H54 (cell line): ENCODE measurements at regions not wholly inside any gene's neighbourhood (a gene's known extent, or its start where the extent isn't known, plus 50 kb on each side); places are given as distances from the start of the nearest gene placed in this dataset.
"Not testable (repeated sequence)": the region's sequence is repeated elsewhere in the genome, so short reads cannot be mapped to it uniquely, and the experiment has no call there.

ENCODE experiments used
- DNase-seq: peaks from one replicate; pipeline ENCODE4 v3.0.0; 2011; ENCODE audit warnings: low spot score, mixed read lengths; ENCODE audit not compliant: insufficient read length
- FAIRE-seq: peaks from 3 replicates; lab custom pipeline; 2011; peaks lifted over from hg19 to GRCh38; lab: Jason Lieb, UNC
- POLR2A ChIP-seq: IDR thresholded peaks from 2 replicates; pipeline ENCODE4 v1.6.1; 2011; ENCODE audit warnings: low read depth, mild to moderate bottlenecking, low read length

DNA sequence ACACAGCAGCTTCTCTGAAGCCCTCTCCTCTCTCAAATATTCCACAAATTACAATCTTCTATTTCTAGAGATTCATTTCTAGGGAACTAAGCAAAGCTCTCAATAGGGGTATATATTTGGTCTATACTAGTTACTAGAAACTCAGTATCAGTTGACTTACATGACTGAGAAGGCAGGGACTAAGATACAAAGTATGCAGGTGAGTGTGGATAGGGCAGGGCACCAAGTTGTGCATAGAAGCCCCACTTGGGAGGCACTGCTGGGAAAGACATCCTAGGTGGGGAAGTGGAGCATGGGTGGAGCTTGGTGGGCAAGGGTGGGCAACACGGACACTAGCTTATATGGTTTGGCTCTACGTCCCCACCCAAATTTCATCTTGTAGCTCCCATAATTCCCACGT lies 148.1 kb upstream of the RASA1 start:
- FAIRE-seq (no peak), DNase-seq (no peak)
- no peak for TF ChIP-seq POLR2A

DNA sequence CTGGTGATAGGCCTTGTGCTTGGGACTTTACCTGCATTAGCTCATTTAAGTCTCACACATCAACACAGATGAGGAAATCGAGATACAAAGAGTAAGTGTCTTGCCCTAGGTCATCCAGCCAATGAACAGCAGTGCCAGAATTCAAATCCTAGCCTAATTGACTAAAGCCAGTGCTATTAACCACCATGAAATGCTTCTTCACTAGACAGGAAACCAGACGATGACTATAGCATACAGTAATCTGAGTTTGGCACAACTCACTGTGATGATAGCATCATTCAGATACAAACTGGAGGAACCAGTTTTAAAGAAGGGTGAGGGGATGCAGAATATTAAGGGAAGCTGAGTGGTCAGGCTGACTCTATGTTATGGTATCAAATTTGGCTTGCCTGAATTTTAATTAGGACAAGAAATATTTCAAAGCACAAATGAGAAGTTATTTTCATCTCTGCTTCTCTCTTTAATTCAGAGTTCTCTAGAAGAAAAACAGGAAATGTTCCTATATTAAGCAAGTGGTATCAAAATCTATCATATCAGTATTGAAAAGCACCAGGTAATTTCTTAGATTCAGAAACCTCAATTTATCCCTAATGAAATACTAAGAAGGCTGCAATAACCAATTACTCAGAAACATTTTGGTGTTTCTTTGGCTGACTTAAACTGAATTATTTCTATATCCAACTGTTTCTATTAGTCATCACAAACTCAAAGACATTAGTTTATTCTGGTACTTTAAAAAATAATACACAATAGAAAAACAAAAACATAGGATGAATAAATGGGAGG lies 147.0 kb upstream of the RASA1 start:
- no peak for DNase-seq
- peak; percentile 98 for FAIRE-seq
- no peak for TF ChIP-seq POLR2A

DNA sequence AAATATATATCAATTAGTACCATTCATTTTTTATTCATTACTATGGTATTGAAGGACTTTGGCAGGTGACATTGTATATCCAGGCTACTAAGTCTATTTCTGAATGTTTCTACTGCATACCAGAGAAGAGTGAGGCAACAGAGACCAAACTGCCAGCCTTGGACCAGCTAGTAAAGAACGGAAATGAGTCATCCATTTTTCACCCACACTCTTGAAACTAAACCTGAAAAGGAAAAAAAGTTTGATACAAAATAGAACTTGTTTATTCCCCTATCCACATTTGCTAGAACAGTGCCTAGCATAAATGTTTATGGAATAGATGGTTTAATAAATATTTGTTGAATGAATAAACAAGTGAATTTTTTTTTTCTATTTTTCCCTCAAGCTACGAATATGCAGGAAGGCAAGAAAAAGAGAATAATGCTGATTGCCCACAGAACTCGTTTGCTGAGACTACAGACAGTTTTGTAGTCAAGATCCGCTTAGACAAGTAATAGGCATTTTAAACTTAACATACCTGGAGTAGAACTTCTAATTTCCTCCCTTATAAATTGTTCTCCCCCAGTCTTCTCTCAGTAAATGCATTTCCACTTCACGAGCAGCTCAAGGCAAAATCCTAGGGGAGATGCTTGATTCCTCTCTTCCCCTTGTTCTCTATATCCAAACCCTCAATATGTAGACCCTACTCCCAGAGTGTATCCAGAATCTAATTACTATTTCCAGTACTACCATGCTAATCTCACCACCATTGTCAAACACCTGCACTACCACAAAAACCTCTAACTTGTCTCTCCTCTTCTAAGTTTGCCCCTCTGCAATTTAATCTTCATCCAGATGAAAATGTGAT lies 146.2 kb upstream of the RASA1 start:
- FAIRE-seq (peak; percentile 88), DNase-seq (no peak)
- TF ChIP-seq POLR2A, result no peak

DNA sequence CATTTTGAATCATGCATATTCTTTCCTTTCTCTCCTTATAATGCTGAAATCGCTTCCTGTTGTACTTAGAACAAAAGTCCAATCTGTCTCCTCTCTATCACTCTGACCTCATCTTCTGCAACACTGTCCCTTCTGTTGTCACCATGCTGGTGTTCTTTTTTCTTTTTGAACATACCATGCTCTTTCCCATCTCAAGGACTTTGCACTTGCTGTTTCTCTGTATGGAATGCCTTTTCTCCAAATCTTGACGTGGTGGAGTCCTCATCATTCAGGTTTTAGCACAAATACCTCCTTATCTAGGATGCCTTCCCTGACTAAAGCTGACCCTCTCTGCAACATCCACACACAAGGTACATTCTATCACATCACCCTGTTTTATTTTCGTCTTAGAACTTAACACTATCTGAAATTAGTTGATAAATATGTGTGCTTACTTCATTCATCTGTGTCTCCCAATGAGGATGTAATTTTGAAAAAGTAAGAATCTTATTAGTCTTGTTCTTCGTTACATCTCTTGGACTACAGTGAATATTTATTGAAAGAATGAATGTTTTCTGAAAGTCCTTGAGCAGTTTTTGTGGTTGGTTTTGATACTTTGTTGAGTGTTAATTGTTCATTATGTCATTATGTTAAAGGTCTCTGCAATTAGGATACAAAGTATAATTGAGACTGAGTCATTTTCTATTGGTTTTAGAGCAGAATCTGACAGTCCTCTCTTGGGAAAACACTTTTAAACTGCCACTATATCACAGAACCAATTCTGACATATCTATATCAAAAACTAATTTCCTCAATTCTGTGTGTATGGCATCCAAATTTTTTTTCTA lies 145.3 kb upstream of the RASA1 start:
- FAIRE-seq, result peak; percentile 52
- no peak for TF ChIP-seq POLR2A
- DNase-seq, result no peak

DNA sequence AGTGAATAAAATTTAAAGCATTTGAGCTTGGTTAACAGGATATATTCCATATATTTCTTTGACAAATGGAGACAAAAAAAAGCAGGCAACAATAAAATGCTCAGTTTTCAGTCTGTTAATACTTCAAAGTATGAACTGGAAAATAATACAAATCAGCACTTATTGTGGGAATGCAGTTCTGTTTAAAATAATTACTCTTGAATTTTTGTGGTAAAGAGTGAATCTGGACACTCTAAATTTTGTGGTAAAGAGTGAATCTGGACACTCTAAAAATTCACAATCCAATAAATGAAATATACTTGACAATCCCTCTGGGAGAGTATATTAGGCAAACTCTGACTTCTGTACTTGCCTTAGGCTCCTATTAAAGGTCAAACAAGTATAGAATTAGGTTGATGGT lies 141.9 kb upstream of the RASA1 start:
- DNase-seq (no peak), FAIRE-seq (peak; percentile 55)
- TF ChIP-seq POLR2A, result no peak

DNA sequence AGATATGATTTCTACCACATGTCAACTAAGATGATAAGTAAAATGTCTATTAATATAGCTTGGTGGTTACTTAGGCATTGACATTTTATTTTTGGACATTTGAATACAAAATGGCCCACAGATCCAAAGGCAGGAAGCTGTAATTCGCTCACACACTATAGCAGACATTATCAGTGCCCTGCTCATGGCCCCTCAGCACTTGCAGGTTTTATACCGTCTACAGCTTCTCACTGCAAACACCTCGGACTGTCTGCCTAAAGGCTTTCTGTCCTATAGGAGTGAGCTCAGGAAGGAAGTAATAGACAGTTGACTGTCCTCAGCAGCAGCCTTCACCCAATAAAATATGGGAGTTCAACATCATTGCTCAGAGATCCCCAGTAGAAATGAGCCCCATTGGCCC lies 140.8 kb upstream of the RASA1 start:
- FAIRE-seq (no peak), DNase-seq (no peak)
- no peak for TF ChIP-seq POLR2A

DNA sequence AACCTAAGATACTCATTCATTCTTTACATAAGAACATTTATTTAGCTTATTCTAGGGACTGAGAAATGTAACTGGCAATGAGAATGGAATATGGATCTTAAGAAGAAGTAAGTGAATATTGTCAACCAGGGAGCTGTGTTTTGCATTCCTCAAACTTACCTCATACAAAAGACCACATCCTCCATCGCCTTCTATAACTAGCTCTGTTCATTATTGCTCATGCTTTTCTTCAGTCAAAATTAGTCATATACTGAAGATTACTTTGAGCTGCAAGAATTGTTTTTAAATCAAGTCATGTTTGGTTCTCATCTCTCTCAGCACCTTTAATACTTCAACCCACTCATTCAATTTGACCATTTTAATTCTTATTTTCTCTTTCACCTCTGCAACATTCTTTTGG lies 140.3 kb upstream of the RASA1 start:
- no peak for DNase-seq
- peak; percentile 98 for FAIRE-seq
- TF ChIP-seq POLR2A, result no peak

DNA sequence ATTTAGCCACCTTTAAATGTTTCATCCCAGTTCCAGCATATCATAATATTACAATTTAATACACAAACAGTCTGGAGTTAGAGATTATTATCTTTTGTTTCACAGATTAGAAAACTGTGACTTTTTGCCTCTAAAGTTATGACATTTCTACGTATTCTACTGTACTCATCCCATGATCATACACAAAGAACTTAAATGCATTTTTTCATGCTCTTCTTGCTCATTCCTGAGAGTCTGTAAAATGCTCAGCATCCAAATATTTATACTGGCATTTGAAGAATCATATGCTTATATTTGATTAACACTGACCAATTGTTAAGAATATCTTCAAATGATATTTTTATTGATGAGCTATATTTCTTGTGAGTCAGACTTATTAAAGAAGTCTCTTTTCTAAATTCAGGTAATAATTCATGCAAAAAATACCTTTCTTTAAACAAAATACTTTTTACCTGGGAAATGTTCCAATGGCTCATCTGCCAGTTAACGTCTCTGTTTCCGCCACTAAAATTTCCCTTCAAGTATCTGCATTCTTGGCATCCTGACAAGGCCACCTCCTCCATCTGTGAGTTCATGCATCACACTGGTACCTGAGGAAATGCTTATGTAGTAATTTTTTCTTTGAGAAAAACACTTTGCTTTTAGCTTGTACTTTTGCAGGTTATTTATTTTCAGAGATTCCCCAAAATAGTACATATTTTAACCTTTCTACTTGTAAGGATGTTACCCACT lies 139.6 kb upstream of the RASA1 start:
- DNase-seq, result no peak
- FAIRE-seq, result peak; percentile 93
- no peak for TF ChIP-seq POLR2A

DNA sequence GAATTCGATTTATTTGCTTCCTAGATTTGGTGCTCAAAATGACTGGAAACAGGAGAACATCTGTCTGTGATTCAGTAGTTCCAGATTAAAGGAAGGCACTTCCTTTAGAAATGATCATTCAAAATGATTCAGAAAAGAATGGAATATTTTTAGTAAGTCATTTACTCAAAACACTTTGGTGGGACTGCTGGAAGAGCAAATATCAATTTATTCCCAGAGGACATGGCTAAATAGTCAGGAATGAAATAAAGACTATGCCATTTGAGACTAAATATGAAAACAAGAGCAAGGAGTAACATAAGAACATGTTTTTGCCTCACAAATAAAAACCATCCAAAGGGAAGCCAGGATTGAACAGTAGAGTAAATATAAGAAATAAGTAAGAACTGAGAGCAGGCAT lies 138.6 kb upstream of the RASA1 start:
- no peak for DNase-seq
- no peak for TF ChIP-seq POLR2A
- no peak for FAIRE-seq

DNA sequence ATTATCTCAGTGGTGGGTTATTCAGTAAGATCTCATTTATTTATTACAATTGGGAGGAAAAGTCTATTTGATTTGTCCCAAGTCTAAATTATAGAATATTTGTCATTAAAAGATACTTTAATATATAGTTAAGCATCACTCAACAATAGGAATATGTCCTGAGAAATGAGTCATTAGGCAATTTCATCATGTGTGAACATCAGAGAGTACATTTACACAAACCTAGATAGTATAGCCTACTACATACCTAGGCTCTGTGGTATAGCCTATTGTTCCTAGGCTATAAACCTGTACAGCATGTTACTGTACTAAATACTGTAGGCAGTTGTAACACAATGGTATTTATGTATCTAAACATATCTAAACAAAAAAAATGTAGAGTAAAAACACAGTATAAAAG lies 135.0 kb upstream of the RASA1 start:
- no peak for DNase-seq
- no peak for FAIRE-seq
- TF ChIP-seq POLR2A, result no peak

DNA sequence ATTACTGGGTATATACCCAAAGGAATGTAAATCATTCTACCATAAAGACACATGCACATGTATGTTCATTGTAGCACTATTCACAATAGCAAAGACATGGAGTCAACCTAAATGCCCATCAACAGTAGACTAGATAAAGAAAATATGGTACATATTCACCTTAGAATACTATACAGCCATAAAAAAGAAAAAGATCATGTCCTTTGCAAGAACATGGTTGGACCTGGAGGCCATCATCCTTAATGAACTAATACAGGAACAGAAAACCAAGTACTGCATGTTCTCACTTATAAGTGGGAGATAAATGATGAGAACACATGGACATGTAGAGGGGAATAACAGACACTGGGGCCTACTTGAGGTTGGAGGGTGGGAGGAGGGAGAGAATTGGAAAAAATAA lies 133.2 kb upstream of the RASA1 start:
- not testable (repeated sequence) for FAIRE-seq

DNA sequence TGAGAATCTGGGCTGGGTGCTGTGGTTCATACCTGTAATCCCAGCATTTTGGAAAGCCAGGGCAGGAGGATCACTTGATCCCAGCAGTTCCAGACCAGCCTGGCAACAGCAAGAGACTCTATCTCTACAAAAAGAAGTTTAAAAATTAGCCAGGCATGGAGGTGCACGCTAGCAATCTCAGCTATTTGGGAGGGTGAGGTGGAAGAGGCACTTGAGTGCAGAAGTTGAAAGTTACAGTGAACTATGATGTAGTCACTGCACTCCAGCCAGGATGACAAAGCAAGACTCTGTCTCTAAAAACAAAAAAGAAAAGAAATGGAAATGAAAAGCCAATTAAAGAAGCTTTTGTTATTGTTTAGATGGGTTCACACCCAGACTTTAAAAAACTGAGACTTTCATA lies 131.6 kb upstream of the RASA1 start:
- TF ChIP-seq POLR2A, result no peak
- FAIRE-seq, result peak; percentile 53
- no peak for DNase-seq

More for the DNA sequence above, 133.2 kb upstream of the RASA1 start:
- DNase-seq, result not testable (repeated sequence)

DNA sequence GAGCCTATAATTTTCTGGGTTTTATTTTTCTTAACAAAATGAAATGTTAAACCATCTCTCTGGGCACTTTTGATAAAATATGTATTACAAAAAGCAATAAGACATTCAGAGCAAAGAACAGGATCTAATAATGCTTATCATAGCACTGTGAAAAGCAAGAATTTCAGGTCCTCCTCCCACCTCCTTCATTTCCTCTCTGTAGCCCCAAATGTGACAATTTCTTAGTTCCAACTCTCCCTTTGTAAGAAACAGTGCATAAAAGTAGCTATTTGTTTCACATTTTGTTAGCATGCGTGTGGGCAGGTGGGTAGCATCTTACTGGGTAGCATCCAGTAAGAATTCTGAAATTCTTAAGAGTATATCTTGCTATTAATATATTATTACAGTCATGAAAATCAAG lies 130.9 kb upstream of the RASA1 start:
- FAIRE-seq, result no peak

More for the DNA sequence above, 130.9 kb upstream of the RASA1 start:
- TF ChIP-seq POLR2A, result no peak
- DNase-seq, result no peak
